H54 (cell line): ENCODE measurements at regions not wholly inside any gene's neighbourhood (a gene's known extent, or its start where the extent isn't known, plus 50 kb on each side); places are given as distances from the start of the nearest gene placed in this dataset.
"Not testable (repeated sequence)": the region's sequence is repeated elsewhere in the genome, so short reads cannot be mapped to it uniquely, and the experiment has no call there.

Experiments used
- DNase-seq: peaks from one replicate; pipeline ENCODE4 v3.0.0; 2011; ENCODE audit warnings: low spot score, mixed read lengths; ENCODE audit not compliant: insufficient read length
- FAIRE-seq: peaks from 3 replicates; lab custom pipeline; 2011; peaks lifted over from hg19 to GRCh38; lab: Jason Lieb, UNC
- POLR2A ChIP-seq: IDR thresholded peaks from 2 replicates; pipeline ENCODE4 v1.6.1; 2011; ENCODE audit warnings: low read depth, mild to moderate bottlenecking, low read length

DNA sequence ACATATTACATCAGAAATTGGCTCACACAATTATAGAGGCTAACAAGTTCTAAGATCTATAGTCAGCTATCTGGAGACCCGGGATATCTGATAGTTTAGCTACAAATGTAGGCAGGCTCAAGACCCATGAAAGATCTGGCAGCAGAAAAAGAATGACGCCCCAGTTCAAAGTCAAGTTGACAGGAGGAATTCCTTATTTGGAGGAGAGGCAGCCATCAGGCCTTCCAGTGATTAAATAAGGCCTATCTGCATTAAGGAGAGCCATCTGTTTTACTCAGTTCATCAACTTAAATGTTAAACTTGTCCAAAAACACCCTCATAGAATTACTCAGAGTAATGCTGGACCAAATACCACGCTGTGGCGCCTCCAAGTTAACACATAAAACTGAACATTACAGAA lies 1402.6 kb downstream of the FAM181B start:
- TF ChIP-seq POLR2A: no peak
- DNase-seq (no peak), FAIRE-seq (no peak)

GRCh38 chr11:81303038-81303664 lies 1430.5 kb downstream of the FAM181B start:
- DNase-seq (no peak), FAIRE-seq (no peak)
- no peak for TF ChIP-seq POLR2A

GRCh38 chr11:81301166-81301830 lies 1432.4 kb downstream of the FAM181B start:
- DNase-seq: no peak
- no peak for TF ChIP-seq POLR2A
- FAIRE-seq: no peak

DNA sequence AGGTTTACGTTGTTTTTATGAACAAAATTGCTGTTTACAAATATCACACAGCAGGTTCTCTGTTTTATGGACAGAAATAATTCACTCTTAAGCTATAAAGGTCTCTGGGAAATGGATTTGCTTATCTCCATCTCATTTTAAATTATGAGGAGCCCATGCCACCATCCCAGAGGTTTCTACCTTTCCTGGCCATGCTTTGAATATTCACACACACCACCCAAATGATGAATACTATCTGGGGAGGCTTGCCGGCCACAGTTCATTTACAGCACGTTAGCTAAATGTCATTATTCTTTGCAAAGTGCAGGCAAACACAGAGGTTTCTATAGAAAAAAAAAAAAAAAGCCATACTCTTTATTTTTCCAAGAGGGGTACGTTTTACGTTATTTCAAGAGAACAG lies 1446.7 kb downstream of the FAM181B start:
- DNase-seq: no peak
- no peak for TF ChIP-seq POLR2A
- FAIRE-seq: no peak

DNA sequence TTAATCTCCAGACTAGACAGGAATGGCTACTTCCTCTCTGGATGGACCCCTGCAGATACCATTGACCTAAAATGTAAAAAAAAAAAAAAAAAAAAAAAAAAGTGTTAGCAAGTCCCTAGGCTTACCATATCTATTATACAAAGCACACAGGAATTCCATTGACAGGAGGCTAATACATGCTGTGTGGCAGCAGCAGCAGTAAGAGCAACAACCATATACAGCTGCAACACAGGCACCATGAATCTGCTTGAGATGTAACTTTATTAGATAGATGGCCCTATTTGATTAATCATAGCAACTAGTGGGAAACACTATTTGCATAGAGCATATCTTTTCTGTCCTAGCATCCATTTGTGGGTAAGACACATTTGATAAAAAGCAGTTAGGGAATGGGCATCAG lies 1447.1 kb downstream of the FAM181B start:
- TF ChIP-seq POLR2A: no peak

GRCh38 chr11:81280228-81280627 lies 1453.4 kb downstream of the FAM181B start:
- DNase-seq, FAIRE-seq: not testable (repeated sequence)

More for the DNA sequence above, 1447.1 kb downstream of the FAM181B start:
- no peak for FAIRE-seq
- DNase-seq: no peak

DNA sequence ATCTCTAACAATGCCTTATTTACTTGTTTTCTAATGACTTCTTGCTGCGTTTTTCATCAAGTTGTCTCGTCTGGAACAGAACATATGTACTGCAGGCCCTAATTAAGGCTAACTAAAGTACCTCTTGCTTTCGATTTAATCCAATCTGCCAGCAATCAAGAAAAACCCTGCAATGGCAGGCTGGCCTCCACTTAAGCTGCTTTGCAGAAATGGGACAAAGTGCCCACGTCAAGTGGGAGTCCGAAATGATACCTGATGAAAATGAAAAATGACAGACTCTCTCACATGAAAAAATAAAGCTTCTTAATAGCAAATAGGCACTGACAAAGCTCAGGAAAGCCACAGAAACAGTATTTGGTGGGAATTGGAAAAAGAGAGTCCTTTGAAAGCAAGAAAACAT lies 1454.7 kb downstream of the FAM181B start:
- no peak for DNase-seq
- TF ChIP-seq POLR2A: no peak
- FAIRE-seq: no peak

- TF ChIP-seq POLR2A: no peak
- FAIRE-seq (no peak), DNase-seq (no peak)
These were observed 1463.0 kb downstream of the FAM181B start for GRCh38 chr11:81270686-81271085.

GRCh38 chr11:81267246-81267645 lies 1466.4 kb downstream of the FAM181B start:
- FAIRE-seq (no peak), DNase-seq (no peak)
- no peak for TF ChIP-seq POLR2A

DNA sequence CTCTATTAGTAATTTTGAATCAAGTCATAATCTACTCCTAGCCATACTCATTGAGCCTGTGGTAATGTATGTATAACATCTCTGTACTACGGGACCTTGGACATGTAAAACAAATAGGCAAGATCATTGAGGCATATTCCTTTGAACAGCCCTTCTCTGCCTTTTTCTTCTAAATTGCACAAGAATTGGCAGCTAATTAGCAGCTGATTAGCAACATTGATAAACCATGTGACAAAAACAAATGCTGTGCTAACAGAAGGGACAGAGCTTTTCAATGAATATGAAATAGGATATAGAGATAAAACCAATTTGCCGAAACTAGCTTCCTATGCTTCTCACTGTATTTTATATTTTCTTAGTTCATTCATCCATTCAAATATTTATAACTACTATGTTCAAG lies 1474.2 kb downstream of the FAM181B start:
- TF ChIP-seq POLR2A: no peak
- FAIRE-seq (no peak), DNase-seq (no peak)

DNA sequence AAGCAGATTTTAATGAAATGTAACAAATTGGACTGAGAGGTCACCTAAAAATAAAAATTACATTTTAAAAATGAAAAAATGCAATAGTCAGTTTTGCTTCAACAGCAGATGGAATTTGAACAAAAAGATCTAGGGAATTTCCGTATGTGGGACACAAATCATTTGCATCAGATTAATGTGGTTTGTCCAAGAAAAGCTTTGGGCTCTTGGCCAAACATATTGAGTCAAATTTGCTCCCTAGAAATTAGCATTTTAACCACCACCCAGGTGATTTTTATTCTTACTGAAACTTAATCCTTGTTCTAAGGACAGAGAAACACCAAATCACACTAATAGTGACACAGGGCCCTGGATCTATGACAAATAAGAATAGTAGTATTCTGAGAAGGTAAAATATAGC lies 1477.8 kb downstream of the FAM181B start:
- TF ChIP-seq POLR2A: no peak
- DNase-seq (no peak), FAIRE-seq (no peak)

DNA sequence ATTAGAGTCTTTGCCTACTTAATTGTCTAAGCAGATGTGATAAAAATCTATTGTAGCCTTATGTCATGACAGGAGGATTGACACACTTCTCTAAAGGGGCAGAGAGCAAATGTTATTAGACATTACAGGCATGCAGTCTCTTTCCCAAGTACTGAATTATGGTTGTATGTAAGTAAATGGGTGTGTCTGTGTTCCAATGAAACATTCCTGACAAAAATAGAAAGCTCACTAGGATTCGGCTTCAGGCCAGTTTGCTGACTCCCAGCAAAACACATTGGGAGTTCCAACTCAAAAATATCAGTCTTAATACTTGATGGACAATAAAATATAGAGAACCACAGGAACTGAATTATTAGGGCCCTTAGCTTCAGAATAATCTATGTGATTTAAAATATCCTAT lies 1480.4 kb downstream of the FAM181B start:
- TF ChIP-seq POLR2A: no peak
- FAIRE-seq (no peak), DNase-seq (no peak)

DNA sequence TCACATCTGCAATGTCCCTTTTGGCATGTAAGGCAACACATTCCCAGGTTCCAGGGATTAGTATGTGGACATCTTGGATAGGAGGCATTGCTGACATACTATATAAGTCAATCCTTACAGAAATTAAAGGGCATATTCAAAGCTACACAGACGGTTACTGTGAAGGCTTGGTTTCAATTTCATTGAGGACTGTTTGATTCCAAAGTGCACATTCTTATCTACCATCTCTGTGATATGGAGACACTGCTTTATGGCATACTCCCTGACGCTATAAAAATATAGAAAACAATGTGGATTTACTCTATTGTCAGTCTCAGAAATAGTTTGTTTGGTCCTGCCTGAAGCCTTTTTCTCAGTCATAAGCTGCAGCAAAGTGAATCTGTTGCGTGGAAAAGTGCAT lies 1486.7 kb downstream of the FAM181B start:
- FAIRE-seq (no peak), DNase-seq (no peak)
- TF ChIP-seq POLR2A: no peak

DNA sequence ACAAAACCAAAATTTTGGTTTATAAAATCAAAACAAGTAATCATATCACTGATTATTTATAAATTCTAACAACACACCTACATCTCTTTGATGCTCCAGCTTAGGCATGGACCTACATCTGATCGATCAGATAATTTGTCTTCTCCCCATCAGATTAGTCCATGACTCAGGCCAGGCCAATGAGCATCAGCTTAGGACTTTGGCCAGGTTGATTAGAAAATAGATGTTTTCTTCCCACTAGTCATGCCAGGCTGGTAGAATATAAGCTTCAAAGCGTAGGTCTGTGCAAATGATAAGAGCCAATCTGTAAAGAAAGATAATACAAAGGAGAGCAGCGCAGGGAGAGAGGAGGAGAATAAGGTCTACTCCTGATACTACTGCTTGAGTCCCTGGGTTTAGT lies 1487.9 kb downstream of the FAM181B start:
- no peak for TF ChIP-seq POLR2A
- no peak for DNase-seq
- FAIRE-seq: no peak

DNA sequence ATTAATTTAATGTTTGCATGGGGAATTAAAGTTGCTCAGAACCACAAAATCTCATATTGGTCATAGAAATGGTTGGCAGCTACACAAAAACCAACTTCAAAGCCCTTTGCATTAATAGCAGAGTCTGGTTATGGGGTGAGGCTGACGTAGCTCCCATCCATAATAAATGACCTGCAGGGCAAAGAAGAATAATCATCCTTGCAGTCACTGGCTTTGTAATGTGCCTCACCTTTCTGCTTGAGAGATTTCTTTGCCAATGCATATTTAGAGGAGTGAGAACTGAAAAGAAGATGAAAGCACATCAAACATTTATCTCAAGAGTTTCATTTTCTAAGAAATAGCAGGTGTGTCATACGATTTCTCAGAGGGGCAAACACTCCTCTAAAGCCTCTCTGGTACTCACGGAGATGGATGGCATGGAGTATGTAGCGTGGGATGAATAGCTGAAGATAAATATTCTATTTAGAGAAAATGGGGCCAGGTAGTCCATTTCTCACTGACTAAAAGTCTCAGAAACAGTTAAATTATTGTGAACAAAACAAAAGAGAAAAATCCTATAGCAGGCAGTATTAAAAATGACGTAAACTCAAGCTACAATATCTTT lies 1491.9 kb downstream of the FAM181B start:
- no peak for TF ChIP-seq POLR2A
- FAIRE-seq: no peak
- no peak for DNase-seq
